ENCODE measurements at regions not wholly inside any gene's neighbourhood (a gene's known extent, or its start where the extent isn't known, plus 50 kb on each side); places are given as distances from the start of the nearest gene placed in this dataset.
A peak's percentile ranks its signal among the peaks of the same experiment; 100 is the strongest.

DNA sequence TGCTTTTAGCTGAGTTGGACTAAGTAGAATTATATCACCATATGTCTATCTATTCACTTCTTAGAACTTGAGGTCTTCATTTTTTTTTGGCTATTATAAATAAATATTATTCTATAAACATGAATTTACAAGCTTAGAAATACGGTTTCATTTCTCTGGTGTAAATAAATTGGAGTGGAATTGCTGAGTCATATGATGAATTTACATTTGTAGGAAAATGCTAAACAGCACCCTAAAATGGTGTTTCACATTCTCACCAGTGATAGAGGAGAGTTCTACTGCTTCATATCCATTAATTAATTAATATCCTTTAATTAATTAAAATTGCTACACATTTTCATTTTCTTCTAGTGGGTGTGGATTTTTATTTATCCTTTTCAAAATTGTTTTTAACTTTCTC lies 318.3 kb downstream of the MDFIC start:
- Histone ChIP-seq H3K27ac (ENCODE audit: low read depth in 1 of 3, low read length in 2 of 3) (no peak overlapping the region), H3K27me3 (ENCODE audit: control insufficient read depth in 3 of 3, insufficient read depth in 3 of 3, low read length in 3 of 3) (no peaks in the 10 kb centered on the region), H3K4me1 (ENCODE audit: control insufficient read depth in 3 of 3, insufficient read depth in 2 of 3, low read depth in 1 of 3, low read length in 2 of 3) (no peaks in the 10 kb centered on the region), H3K36me3 (ENCODE audit: control insufficient read depth in 3 of 3, insufficient read depth in 2 of 3, low read depth in 1 of 3, low read length in 3 of 3) (no peaks in the 10 kb centered on the region), H3K4me3 (ENCODE audit: low read depth in 1 of 3, low read length in 3 of 3) (no peak overlapping the region), H3K9me3 (ENCODE audit: control insufficient read depth in 2 of 2, insufficient read depth in 1 of 2, low read depth in 1 of 2, low read length in 1 of 2) (no peaks in the 10 kb centered on the region)
- DNase-seq = no peak
- no peak for FAIRE-seq
- 38 to 55% (median 39%) methylated on average over 1 of the region's 1 CpG for WGBS, 3 donors

DNA sequence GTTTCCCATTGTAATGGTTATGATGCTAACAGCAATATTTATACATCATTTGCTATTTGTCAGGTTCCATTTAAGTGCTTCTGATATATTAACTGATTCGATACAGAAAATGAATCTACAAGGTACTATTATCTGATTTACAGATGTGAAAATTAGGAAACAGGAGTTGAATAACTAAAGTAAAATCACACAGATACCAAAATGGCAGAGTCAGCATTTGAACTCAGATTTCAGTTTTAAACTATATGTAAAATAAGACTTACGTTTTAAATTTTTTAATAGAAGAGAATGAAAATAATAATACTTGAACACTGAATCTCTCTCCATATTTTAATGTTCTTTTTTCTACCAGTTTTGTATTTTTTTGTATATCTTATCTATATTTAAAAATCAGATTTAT lies 313.2 kb downstream of the MDFIC start:
- Histone ChIP-seq H3K36me3 (ENCODE audit: control insufficient read depth in 3 of 3, insufficient read depth in 2 of 3, low read depth in 1 of 3, low read length in 3 of 3) (no peaks in the 10 kb centered on the region), H3K27me3 (ENCODE audit: control insufficient read depth in 3 of 3, insufficient read depth in 3 of 3, low read length in 3 of 3) (no peaks in the 10 kb centered on the region), H3K9me3 (ENCODE audit: control insufficient read depth in 2 of 2, insufficient read depth in 1 of 2, low read depth in 1 of 2, low read length in 1 of 2) (no peaks in the 10 kb centered on the region), H3K4me1 (ENCODE audit: control insufficient read depth in 3 of 3, insufficient read depth in 2 of 3, low read depth in 1 of 3, low read length in 2 of 3) (no peaks in the 10 kb centered on the region), H3K27ac (ENCODE audit: low read depth in 1 of 3, low read length in 2 of 3) (no peak overlapping the region), H3K4me3 (ENCODE audit: low read depth in 1 of 3, low read length in 3 of 3) (no peak overlapping the region)
- DNase-seq (no peak), FAIRE-seq (peak; percentile 44)
- 89 to 92% (median 89%) methylated on average over 2 of the region's 2 CpGs for WGBS, 3 donors

DNA sequence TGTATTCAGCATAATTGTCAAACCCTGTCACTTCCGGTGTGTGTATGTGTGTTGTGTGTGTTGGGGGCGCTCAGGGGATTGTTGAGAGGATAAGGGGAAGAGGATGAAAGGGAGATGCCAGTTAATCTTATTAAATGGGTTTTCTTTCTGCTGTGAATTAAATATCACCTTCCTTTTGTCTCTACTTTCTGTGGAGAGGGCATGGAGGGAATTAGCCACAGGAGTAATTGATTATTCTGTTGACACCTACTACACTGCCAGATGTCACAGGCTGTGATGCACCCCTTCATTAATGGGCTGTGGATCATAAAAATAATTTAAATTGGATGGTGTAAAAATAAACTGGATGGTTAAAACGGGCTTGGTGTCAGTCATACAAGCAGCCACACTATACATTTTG lies 311.9 kb downstream of the MDFIC start:
- Histone ChIP-seq H3K9me3 (ENCODE audit: control insufficient read depth in 2 of 2, insufficient read depth in 1 of 2, low read depth in 1 of 2, low read length in 1 of 2) (no peaks in the 10 kb centered on the region), H3K4me3 (ENCODE audit: low read depth in 1 of 3, low read length in 3 of 3) (no peak overlapping the region), H3K36me3 (ENCODE audit: control insufficient read depth in 3 of 3, insufficient read depth in 2 of 3, low read depth in 1 of 3, low read length in 3 of 3) (no peaks in the 10 kb centered on the region), H3K4me1 (ENCODE audit: control insufficient read depth in 3 of 3, insufficient read depth in 2 of 3, low read depth in 1 of 3, low read length in 2 of 3) (no peaks in the 10 kb centered on the region), H3K27me3 (ENCODE audit: control insufficient read depth in 3 of 3, insufficient read depth in 3 of 3, low read length in 3 of 3) (no peaks in the 10 kb centered on the region), H3K27ac (ENCODE audit: low read depth in 1 of 3, low read length in 2 of 3) (no peak overlapping the region)
- FAIRE-seq (no peak), DNase-seq (no peak)
- WGBS, 3 donors = 68 to 84% (median 79%) methylated on average over 3 of the region's 3 CpGs

DNA sequence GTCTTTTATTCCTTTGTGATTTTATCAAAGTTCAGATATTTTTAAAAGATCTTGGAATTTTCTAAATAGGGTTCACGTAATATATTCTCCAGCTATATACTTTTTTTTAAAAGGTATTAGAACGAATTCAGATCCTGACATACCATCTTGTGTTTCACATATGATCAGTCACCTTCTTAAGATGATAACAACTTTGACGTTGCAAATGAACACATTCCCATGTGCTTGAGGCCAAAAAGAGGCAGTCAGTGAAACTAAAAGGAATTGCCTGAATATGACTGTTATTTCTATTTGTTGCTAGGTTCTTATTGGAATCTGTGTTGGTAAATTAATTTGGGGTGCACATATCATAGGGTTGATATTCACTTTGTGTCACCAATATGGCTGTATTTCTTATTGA lies 310.1 kb downstream of the MDFIC start:
- FAIRE-seq = no peak

DNA sequence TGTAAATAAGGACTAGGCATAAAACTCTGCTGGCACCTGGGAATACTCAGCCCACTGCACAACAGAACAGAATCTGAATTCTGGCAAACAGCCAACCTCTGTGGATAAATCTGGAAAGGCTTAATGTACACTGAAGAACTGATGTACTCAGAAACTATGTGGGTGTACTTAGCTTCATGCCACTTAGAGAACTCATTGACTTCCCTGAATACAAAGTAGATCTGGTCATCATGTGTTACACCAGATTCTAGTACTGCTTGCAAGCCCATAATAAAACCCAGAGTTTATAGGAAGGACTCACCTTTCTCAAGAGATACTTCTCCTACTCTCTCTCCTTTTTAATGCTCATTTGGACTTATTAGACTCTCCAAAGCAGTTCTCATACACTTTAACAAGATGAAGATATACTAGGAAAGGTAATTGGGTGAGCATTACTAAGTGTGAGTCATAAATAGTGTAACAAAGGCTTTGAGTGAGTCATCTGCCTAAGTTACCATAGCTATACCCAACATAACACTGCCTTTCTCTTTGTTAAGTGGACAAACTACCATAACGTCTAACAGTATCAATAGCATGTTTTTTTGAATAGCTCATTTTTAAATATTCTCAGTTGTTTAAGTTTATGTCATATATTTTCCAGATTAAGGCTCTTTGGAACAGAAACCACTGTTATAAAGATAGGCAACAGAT lies 309.1 kb downstream of the MDFIC start:
- WGBS, 3 donors = 0 to 13% (median 3%) methylated on average over 1 of the region's 1 CpG
- FAIRE-seq (no peak), DNase-seq (peak; percentile 15 to 69)
- H3K4me1 ChIP-seq (ENCODE audit: control insufficient read depth in 3 of 3, insufficient read depth in 2 of 3, low read depth in 1 of 3, low read length in 2 of 3) = no peaks in the 10 kb centered on the region
- no peaks in the 10 kb centered on the region for H3K9me3 ChIP-seq (ENCODE audit: control insufficient read depth in 2 of 2, insufficient read depth in 1 of 2, low read depth in 1 of 2, low read length in 1 of 2)
- H3K36me3 ChIP-seq (ENCODE audit: control insufficient read depth in 3 of 3, insufficient read depth in 2 of 3, low read depth in 1 of 3, low read length in 3 of 3) = no peaks in the 10 kb centered on the region
- H3K4me3 ChIP-seq (ENCODE audit: low read depth in 1 of 3, low read length in 3 of 3) = no peak overlapping the region
- H3K27ac ChIP-seq (ENCODE audit: low read depth in 1 of 3, low read length in 2 of 3) = no peak overlapping the region
- no peaks in the 10 kb centered on the region for H3K27me3 ChIP-seq (ENCODE audit: control insufficient read depth in 3 of 3, insufficient read depth in 3 of 3, low read length in 3 of 3)

More for the DNA sequence above, 310.1 kb downstream of the MDFIC start:
- H3K27me3 ChIP-seq (ENCODE audit: control insufficient read depth in 3 of 3, insufficient read depth in 3 of 3, low read length in 3 of 3) = no peaks in the 10 kb centered on the region
- no peaks in the 10 kb centered on the region for H3K9me3 ChIP-seq (ENCODE audit: control insufficient read depth in 2 of 2, insufficient read depth in 1 of 2, low read depth in 1 of 2, low read length in 1 of 2)
- H3K4me1 ChIP-seq (ENCODE audit: control insufficient read depth in 3 of 3, insufficient read depth in 2 of 3, low read depth in 1 of 3, low read length in 2 of 3) = no peaks in the 10 kb centered on the region
- DNase-seq = no peak
- H3K36me3 ChIP-seq (ENCODE audit: control insufficient read depth in 3 of 3, insufficient read depth in 2 of 3, low read depth in 1 of 3, low read length in 3 of 3) = no peaks in the 10 kb centered on the region
- H3K4me3 ChIP-seq (ENCODE audit: low read depth in 1 of 3, low read length in 3 of 3) = no peak overlapping the region
- 73 to 78% (median 78%) methylated on average over 3 of the region's 3 CpGs for WGBS, 3 donors
- H3K27ac ChIP-seq (ENCODE audit: low read depth in 1 of 3, low read length in 2 of 3) = no peak overlapping the region

DNA sequence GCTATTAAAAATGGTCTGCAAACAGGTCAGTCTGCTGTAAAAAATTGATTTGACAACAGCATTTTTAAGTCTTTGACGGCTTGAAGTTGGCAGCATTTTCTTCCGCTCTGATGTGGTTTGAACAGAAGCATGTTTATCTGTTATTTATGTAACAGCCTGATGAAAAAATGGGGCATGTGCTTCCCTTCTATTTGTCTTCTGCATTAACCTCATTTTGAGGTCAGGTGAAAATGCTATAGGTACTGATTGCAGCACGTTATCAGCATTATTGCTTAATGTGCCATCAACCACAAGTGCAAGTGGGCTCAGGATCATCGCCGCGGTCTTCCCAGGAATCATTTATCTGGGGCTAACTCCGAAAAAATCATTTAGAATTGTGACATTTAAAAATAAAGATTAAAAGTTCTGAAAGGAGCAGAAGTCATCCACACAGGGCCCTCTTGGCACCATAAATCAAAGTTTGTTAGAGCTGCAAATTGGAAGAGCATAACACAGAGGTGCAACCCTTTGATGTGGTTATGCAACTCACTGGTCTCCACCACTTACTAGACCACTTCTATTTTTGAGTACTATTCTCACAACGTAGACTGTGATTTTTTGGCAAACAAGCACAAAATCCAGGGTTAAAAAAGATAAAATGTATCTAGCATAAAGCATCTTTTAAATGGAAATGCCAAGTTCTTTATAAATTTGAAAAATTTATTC lies 307.7 kb downstream of the MDFIC start:
- DNase-seq = no peak
- Histone ChIP-seq H3K4me3 (ENCODE audit: low read depth in 1 of 3, low read length in 3 of 3) (no peak overlapping the region), H3K27ac (ENCODE audit: low read depth in 1 of 3, low read length in 2 of 3) (no peak overlapping the region), H3K4me1 (ENCODE audit: control insufficient read depth in 3 of 3, insufficient read depth in 2 of 3, low read depth in 1 of 3, low read length in 2 of 3) (no peaks in the 10 kb centered on the region), H3K27me3 (ENCODE audit: control insufficient read depth in 3 of 3, insufficient read depth in 3 of 3, low read length in 3 of 3) (no peaks in the 10 kb centered on the region), H3K36me3 (ENCODE audit: control insufficient read depth in 3 of 3, insufficient read depth in 2 of 3, low read depth in 1 of 3, low read length in 3 of 3) (no peaks in the 10 kb centered on the region), H3K9me3 (ENCODE audit: control insufficient read depth in 2 of 2, insufficient read depth in 1 of 2, low read depth in 1 of 2, low read length in 1 of 2) (no peaks in the 10 kb centered on the region)
- FAIRE-seq = no peak
- WGBS, 3 donors = 34 to 56% (median 40%) methylated on average over 8 of the region's 8 CpGs

DNA sequence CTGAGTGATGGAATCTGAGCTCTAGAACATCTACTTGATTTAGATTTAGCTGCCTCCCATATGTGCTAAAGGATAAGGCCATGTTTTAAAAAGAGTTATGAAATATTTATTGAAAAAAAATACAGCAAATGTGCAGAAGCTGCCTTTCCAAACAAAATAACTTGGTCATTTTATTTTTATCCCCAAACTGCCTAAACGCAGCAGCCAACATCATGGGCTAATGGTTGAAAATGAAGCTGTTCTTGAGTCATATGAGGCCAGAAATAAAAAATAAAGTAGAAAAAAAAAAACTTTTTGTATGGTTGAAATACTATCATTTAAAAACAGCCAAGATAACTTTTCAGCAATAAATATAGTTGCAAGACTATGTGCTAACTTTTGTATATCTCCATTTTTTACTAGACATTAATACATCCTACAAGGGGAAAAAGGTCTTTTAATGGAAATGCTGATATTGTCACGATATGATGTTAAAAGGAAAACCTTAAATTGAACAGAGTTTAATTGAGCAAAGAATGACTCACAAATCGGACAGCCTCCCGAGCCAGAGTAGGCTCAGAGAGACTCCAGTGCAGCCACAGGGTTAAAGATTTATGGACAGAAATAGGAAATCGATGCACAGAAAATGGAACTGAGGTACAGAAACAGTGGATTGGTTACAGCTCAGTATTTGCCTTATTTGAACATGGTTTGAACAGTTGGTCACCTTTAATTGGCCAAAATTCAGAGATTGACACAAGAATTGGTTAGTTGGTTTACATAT lies 305.8 kb downstream of the MDFIC start:
- no peak overlapping the region for H3K4me3 ChIP-seq (ENCODE audit: low read depth in 1 of 3, low read length in 3 of 3)

DNA sequence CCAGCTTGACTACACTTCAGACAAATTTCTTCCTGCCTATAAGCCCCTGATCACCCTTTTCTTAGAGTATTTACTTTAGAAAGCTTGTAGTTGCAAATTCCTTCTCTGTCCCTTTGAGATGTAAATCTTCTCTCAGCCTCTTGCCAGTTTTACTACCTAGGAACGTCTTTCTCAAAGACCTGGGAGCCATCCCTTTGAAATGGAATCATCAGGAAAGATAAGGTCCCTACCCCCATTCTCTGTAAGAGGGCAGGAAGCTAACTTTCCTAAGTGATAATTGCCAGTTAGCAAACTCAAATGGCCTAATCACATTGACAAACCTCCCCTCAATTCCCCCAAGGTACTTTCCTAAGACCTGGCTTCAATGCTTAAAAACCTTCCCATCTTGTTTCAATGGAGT lies 304.5 kb downstream of the MDFIC start:
- no peak for FAIRE-seq
- no peaks in the 10 kb centered on the region for H3K9me3 ChIP-seq (ENCODE audit: control insufficient read depth in 2 of 2, insufficient read depth in 1 of 2, low read depth in 1 of 2, low read length in 1 of 2)
- H3K4me1 ChIP-seq (ENCODE audit: control insufficient read depth in 3 of 3, insufficient read depth in 2 of 3, low read depth in 1 of 3, low read length in 2 of 3) = no peaks in the 10 kb centered on the region
- H3K27ac ChIP-seq (ENCODE audit: low read depth in 1 of 3, low read length in 2 of 3) = no peak overlapping the region
- no peaks in the 10 kb centered on the region for H3K27me3 ChIP-seq (ENCODE audit: control insufficient read depth in 3 of 3, insufficient read depth in 3 of 3, low read length in 3 of 3)
- DNase-seq = no peak
- WGBS, 3 donors = 29 to 76% (median 62%) methylated on average over 1 of the region's 1 CpG
- H3K36me3 ChIP-seq (ENCODE audit: control insufficient read depth in 3 of 3, insufficient read depth in 2 of 3, low read depth in 1 of 3, low read length in 3 of 3) = no peaks in the 10 kb centered on the region
- no peak overlapping the region for H3K4me3 ChIP-seq (ENCODE audit: low read depth in 1 of 3, low read length in 3 of 3)

More for the DNA sequence above, 305.8 kb downstream of the MDFIC start:
- Histone ChIP-seq H3K27me3 (ENCODE audit: control insufficient read depth in 3 of 3, insufficient read depth in 3 of 3, low read length in 3 of 3) (no peaks in the 10 kb centered on the region), H3K4me1 (ENCODE audit: control insufficient read depth in 3 of 3, insufficient read depth in 2 of 3, low read depth in 1 of 3, low read length in 2 of 3) (no peaks in the 10 kb centered on the region), H3K27ac (ENCODE audit: low read depth in 1 of 3, low read length in 2 of 3) (no peak overlapping the region), H3K36me3 (ENCODE audit: control insufficient read depth in 3 of 3, insufficient read depth in 2 of 3, low read depth in 1 of 3, low read length in 3 of 3) (no peaks in the 10 kb centered on the region), H3K9me3 (ENCODE audit: control insufficient read depth in 2 of 2, insufficient read depth in 1 of 2, low read depth in 1 of 2, low read length in 1 of 2) (no peaks in the 10 kb centered on the region)
- WGBS, 3 donors = 80 to 87% (median 84%) methylated on average over 5 of the region's 5 CpGs
- DNase-seq (no peak), FAIRE-seq (no peak)
